ENCODE measurements at regions not wholly inside any gene's neighbourhood (a gene's known extent, or its start where the extent isn't known, plus 50 kb on each side); places are given as distances from the start of the nearest gene placed in this dataset.

DNA sequence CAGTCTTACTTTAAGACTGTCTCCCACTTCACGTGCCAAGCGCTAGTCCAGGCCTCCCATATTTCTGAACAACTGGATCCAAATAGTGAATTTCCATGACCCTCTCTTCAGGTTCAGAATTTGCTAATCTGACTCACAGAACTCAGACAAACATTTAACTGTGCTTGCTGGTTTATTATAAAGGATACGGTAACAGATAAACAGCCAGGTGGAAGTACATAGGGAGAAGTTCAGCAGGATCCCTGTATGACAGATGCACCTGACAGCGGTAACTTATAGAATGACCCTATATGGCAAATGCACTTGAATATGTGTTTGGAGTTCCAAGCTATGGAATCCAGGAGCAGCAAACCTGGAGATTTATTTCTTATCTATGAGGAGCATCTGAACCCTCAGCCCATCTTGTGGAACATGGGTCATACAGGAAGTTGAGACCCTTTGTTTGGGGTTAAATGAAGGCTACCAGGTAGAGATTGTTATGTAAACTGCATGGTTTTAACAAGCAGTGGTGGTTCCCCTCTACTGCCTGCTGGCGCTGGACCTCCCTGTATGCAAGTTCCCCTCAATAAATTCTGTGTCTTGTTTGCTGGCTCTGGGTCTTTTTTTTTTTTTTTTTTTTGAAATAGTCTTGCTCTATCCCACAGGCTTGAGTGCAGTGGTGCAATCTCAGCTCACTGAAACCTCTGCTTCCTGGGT, 622.6 kb downstream of the KCNJ2 start:
- no peaks in the 10 kb centered on the region for H3K4me1 ChIP-seq (ENCODE audit: control insufficient read depth, insufficient read depth, low read length)
- DNase-seq (ENCODE audit: low read depth, low spot score), result no peak
- ChIA-PET POLR2A (no interaction called here), CTCF (no interaction called here)
- H3K27me3 ChIP-seq (ENCODE audit: control insufficient read depth, insufficient read depth, low read length), result no peaks in the 10 kb centered on the region
- no peaks in the 10 kb centered on the region for H3K36me3 ChIP-seq (ENCODE audit: control insufficient read depth, insufficient read depth, low read length)
- no TSS peak for BruUV-seq (replicated peaks)
- intact Hi-C loops (cut with micrococcal nuclease; ENCODE audit: unreplicated experiment), result loop anchor here (5.0 kb wide), 1 partner anchor 65 kb away; no protein-coding TSS in a partner anchor
- no peak overlapping the region for H3K4me3 ChIP-seq (ENCODE audit: low read depth in 2 of 2, low read length in 2 of 2)
- TF ChIP-seq, protein P1, sequence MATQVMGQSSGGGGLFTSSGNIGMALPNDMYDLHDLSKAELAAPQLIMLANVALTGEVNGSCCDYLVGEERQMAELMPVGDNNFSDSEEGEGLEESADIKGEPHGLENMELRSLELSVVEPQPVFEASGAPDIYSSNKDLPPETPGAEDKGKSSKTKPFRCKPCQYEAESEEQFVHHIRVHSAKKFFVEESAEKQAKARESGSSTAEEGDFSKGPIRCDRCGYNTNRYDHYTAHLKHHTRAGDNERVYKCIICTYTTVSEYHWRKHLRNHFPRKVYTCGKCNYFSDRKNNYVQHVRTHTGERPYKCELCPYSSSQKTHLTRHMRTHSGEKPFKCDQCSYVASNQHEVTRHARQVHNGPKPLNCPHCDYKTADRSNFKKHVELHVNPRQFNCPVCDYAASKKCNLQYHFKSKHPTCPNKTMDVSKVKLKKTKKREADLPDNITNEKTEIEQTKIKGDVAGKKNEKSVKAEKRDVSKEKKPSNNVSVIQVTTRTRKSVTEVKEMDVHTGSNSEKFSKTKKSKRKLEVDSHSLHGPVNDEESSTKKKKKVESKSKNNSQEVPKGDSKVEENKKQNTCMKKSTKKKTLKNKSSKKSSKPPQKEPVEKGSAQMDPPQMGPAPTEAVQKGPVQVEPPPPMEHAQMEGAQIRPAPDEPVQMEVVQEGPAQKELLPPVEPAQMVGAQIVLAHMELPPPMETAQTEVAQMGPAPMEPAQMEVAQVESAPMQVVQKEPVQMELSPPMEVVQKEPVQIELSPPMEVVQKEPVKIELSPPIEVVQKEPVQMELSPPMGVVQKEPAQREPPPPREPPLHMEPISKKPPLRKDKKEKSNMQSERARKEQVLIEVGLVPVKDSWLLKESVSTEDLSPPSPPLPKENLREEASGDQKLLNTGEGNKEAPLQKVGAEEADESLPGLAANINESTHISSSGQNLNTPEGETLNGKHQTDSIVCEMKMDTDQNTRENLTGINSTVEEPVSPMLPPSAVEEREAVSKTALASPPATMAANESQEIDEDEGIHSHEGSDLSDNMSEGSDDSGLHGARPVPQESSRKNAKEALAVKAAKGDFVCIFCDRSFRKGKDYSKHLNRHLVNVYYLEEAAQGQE (IDR thresholded peaks at IDR 0.05; ENCODE audit: insufficient read depth in 1 of 2, low read depth in 2 of 2, low read length in 1 of 2), result no peak
- no peak for TF ChIP-seq SIN3A (IDR thresholded peaks at IDR 0.05; ENCODE audit: borderline replicate concordance, insufficient read depth, low read depth, low read length)
- in situ Hi-C loops (cut with HindIII; ENCODE audit: low pct_unique_long_range_greater_than_20kb, low sequenced_read_pairs), result no loop called here
- H3K27ac ChIP-seq (ENCODE audit: low read length), result no peak overlapping the region
- no peak for ATAC-seq
- H3K9me3 ChIP-seq (ENCODE audit: control insufficient read depth, insufficient read depth, low read depth, low read length), result no peaks in the 10 kb centered on the region

DNA sequence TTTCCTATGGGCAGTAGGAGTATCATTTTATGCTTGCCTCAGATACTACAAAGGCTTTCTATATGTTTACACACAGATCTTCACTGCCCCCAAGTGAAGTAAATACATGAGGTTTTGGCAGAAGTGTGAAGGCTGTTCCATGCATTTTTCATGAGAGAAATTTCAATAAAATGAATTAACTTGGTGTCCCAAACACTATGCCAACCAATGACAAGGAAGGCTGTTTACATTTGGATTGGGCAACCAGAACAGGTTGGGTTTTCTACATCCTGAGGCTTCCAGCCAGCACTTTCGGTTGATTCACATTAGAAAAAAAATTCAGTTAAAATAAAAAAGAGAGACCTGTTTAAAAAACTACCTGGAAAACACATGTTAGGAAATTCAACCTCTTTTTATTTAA, 625.4 kb downstream of the KCNJ2 start:
- intact Hi-C loops (cut with micrococcal nuclease; ENCODE audit: unreplicated experiment) (loop anchor here (5.0 kb wide), 1 partner anchor 67 kb away; no protein-coding TSS in a partner anchor), in situ Hi-C loops (cut with HindIII; ENCODE audit: low pct_unique_long_range_greater_than_20kb, low sequenced_read_pairs) (no loop called here)
- CTCF ChIA-PET, result no interaction called here
- H3K9me3 ChIP-seq (ENCODE audit: control insufficient read depth, insufficient read depth, low read depth, low read length), result no peaks in the 10 kb centered on the region
- no peak overlapping the region for H3K4me3 ChIP-seq (ENCODE audit: low read depth in 2 of 2, low read length in 2 of 2)
- H3K27ac ChIP-seq (ENCODE audit: low read length), result no peak overlapping the region
- ATAC-seq, result no peak
- no peaks in the 10 kb centered on the region for H3K36me3 ChIP-seq (ENCODE audit: control insufficient read depth, insufficient read depth, low read length)
- no TSS peak for BruUV-seq (replicated peaks)
- no peak for DNase-seq (ENCODE audit: low read depth, low spot score)
- H3K4me1 ChIP-seq (ENCODE audit: control insufficient read depth, insufficient read depth, low read length), result no peaks in the 10 kb centered on the region
- no peaks in the 10 kb centered on the region for H3K27me3 ChIP-seq (ENCODE audit: control insufficient read depth, insufficient read depth, low read length)
- POLR2A ChIA-PET, result interaction anchor here (0.5 kb wide), 1 partner anchor 216 kb away, joined by 3 read pairs; no protein-coding TSS in a partner anchor
- TF ChIP-seq POLR2AphosphoS5 (IDR thresholded peaks at IDR 0.05; ENCODE audit: low read depth, low read length) (no peak), SIN3A (IDR thresholded peaks at IDR 0.05; ENCODE audit: borderline replicate concordance, insufficient read depth, low read depth, low read length) (no peak), TCF7L2 (IDR thresholded peaks at IDR 0.05; ENCODE audit: low read depth, low read length) (no peak)
- TF ChIP-seq, protein P2, sequence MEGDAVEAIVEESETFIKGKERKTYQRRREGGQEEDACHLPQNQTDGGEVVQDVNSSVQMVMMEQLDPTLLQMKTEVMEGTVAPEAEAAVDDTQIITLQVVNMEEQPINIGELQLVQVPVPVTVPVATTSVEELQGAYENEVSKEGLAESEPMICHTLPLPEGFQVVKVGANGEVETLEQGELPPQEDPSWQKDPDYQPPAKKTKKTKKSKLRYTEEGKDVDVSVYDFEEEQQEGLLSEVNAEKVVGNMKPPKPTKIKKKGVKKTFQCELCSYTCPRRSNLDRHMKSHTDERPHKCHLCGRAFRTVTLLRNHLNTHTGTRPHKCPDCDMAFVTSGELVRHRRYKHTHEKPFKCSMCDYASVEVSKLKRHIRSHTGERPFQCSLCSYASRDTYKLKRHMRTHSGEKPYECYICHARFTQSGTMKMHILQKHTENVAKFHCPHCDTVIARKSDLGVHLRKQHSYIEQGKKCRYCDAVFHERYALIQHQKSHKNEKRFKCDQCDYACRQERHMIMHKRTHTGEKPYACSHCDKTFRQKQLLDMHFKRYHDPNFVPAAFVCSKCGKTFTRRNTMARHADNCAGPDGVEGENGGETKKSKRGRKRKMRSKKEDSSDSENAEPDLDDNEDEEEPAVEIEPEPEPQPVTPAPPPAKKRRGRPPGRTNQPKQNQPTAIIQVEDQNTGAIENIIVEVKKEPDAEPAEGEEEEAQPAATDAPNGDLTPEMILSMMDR (IDR thresholded peaks at IDR 0.05), result no peak
- TF ChIP-seq, protein P1 (IDR thresholded peaks at IDR 0.05; ENCODE audit: insufficient read depth in 1 of 2, low read depth in 2 of 2, low read length in 1 of 2), result no peak

All from Panc1 (cell line).